Hypothalamus (tissue), 51 donors: ENCODE measurements at regions not wholly inside any gene's neighbourhood (a gene's known extent, or its start where the extent isn't known, plus 50 kb on each side); places are given as distances from the start of the nearest gene placed in this dataset.
"Not testable (repeated sequence)": the region's sequence is repeated elsewhere in the genome, so short reads cannot be mapped to it uniquely, and the experiment has no call there.

Source experiments
- DNase-seq, 51 donors: peaks; one replicate each; lab custom pipeline; 2025; lab: John Stamatoyannopoulos, UW

DNA sequence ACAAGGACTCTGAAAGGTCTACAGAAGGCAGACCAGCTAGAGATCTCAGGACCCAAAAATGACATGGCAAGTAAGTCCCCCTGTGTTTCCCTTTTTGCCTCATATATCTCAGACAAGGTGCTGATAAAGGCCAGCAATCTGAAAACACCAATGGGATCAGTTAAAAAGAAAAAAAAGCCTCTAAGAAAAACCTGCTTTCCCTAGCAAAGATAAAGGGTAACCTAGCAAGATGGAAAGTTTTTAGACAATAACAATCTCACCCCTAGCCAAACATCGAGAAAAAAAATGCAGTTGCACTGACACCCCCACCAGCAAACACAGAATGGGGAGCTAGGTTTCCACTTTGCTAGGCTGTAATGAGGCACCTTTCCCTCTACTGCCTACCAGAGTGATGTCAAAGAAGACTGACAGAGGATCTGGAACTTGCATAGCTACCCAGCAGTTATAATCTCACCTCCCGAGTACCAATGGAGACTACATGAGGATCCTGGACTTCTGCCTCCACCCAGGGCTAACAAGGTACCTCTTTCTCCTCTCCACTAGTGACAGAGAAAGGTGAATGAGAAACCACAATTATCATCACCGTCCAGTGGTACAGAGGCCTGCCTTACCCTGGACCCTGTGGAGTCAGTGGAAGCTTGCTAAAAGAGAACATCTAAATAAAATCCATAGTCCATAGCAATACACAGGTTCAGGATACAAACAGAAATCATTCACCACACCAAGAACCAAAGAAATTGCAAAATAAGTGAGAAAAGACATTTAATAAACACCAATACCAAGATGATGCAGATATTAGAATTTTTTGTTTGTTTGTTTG is 240.8 kb downstream of the ARHGAP12 start:
- DNase-seq, result no peak

DNA sequence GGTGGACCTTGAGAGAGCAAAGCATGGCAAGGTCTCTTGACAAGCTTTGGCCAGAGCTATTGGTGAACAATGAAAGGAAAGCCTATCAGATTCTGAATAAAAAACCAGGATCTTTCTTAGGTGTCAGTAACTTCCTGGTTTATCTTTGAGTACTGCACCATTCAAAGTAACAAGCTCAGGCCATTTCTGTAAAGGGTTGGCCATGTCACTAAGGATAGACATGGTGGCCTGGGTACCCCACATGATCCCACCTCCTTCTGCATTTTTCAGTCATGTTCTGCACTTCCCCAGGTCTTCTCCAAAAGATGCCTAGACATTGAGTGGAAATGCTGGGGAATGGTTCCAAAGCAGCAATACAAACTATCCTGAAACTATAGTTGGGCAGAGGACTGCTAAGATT is 242.0 kb downstream of the ARHGAP12 start:
- no peak for DNase-seq

DNA sequence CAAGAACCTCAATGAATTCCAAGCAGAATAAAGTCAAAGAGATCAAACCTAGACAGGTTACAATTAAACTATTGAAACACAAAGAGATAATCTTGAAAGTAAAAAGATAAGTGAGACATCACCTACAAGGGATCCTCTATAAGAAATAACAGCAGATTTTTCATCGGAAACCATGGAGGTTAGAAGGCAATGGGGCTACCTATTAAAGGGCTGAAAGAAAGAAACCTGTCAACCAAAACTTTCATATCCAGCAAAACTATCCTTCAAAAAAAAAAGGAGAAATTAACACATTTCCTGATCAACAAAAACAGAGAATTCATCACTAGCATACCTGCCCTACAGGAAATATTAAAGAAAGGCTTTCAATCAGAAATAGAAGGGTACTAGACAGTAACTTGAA is 244.9 kb downstream of the ARHGAP12 start:
- DNase-seq, result no peak

DNA sequence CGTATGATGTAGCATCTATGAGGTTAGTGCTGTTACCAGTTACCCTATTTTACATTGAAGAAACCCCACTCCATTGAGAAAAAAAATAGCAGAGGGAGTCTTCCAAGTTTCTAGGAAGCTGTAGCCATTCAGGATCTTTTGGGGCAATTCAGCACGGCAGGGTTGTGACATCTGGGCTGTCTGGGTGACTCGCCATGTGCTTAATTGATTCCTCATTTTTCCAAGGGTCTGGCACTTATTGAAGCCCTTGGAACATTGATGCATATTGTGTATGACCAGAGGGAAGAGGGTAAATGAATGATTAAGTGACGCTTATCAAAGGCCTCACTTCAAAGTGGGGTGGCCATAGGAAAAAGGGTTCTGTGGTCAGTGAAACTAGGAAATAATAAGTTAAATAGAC is 248.7 kb downstream of the ARHGAP12 start:
- no peak for DNase-seq

DNA sequence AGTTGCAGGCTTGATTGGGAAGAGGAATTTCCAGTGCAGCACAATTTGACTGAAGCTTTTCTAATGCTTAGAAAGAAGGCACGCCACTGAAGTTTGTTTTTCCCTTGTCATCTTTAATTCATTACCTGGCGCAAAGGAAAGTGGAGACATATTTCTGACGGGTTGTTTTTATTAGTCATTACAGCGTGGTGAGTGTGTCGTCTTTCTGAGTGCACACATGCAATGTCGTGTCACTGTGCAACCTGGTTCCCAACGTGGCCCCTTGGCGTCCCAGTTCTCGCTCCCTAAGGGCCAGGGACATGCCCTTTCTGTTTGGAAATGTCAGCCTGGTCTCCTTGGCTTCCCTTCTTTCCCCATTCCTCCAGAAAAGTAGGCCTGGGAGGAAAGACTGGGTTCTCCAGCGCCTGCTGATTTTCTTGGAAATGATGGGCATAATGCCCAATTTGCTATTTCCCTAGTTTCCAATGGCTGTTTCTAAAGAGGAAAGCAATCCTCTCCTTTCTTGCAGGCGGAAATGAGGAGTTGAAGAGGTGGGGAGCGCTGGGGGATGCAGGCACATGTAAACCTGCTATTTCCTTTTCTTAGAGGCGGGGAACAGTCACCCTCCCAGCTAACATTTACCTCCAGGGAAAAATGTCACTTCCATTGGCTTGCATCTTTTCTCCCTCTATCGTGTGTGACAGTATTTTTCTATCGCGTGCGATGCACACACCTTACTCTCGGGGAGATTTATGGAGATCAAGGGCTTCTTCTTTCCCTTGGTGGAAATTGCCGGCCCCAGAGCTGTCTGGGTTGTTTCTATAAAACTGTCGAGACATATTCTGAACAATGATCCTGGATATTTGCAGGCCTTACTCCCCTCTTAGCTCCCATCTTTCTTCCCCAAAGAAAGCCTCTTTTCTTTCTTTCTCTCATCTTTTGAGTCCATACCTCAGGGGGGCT is 249.8 kb downstream of the ARHGAP12 start:
- DNase-seq, result no peak

DNA sequence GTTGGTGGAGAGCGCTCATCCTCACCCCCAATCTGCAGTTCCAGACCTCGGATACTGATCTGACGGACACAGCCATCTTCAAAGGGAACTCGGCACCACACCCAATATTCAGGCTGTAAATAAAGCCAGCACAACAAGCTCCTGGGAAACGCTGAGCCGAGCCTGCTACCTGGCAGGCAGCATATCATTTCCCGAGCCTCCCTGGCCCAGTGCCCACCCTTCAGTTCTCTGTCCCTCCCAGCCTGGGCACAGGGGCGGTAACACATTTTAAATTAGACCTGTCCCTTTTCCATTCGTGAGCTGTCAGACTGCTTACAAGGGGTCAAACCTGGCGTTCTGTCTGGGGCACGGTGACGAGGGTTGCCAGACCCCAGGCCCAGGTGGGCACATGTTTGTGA is 250.5 kb downstream of the ARHGAP12 start:
- DNase-seq, result peak in 1 of 51 donors; percentile 17

DNA sequence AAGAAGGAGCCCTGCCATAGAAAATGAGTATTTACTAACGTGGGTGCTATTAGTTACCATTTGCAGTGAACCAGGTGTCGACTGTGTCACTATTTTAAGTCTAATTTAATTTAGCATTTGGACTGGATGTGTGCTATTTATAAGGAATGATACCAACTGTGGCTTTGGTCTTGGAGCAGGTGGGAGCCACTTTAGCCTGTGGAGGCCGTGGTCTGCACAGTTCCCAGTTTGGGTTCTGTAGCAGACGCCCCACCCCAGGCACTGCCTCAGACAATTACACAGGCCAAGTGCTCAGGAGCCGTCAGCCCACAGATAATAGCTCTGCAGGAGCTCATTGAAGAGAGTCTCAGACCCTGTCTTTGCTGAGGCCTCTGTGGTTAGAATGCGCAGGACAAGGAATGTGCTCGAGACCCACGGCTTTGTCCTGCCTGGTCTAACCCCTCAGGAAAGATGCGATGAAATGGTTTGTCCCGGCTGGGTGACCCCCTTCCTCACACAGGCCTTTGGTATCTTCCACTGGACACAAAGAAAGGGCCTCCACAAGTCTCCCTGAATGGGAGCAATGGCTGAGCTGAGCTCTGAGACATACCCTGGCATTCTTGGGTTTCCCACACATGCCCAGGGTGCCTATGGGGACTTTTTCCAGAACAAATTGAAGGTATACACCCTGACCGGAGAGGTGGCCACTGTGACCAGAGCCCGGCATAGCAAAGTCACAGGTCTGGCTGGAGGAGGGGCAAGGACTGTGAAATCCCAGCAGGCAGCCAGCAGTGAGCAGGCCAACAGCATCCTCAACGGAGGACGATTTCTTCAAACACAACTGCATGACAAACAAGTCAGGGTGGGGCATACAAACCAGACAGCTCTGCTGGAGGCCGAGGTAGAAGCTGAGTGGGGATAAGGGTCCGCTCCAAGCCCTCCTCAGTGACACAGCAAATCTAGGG is 251.2 kb downstream of the ARHGAP12 start:
- DNase-seq, result no peak

DNA sequence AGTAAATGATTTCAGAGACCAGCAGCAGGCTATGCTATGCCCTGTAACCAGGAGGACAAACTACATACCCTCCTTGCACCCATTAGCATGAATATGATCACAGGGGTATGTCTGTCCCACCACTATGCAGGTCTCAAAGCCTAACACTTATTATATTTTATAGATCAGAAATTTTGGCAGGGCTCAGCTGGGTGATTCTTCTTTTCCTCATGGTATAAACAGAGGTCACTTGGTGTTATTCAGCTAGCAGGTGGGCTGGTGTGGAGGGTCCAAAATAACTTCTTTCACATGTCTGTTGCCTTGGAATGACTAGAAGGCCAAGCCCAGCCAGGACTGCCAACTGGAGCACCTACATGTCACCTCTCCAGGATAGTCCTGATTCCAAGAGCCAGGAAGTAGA is 252.9 kb downstream of the ARHGAP12 start:
- DNase-seq, result no peak

DNA sequence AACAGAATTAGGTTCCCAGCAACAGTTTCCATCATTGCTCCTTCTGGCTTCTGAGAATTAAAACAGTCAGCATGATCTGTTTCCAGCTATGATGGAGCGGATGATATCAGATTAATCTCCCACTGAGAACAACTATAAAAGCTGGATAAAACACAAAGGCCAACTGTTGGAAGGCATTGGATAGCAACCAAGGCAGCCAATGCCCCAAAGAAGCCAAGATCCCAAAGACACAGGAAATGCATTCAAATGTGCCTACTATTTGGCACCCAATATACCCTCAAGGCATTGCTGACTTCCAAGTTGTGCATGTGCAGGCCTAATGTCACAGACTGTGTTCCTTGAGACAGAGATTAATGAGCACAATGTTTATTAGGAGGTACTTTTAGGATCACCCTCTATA is 259.3 kb downstream of the ARHGAP12 start:
- DNase-seq, result peak in 23 of 51 donors; percentile 10 to 81 (median 31)

DNA sequence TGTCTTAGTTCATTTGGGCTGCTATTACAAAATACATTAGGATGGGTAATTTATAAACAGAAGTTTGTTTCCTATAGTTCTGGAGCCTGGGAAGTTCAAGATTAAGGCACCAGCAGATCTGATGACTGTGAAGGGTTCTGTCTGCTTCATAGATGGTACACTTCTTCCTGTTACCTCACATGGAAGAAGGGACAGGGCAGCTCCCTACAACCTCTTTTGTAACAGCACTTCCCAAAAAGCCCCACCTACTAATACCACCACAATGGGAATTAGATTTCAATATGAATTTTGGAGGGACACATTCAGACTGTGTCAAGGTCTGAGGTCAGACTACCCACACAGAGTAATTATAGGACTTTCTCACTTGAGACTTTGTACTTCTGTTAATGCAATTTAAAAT is 260.3 kb downstream of the ARHGAP12 start:
- DNase-seq, result no peak

DNA sequence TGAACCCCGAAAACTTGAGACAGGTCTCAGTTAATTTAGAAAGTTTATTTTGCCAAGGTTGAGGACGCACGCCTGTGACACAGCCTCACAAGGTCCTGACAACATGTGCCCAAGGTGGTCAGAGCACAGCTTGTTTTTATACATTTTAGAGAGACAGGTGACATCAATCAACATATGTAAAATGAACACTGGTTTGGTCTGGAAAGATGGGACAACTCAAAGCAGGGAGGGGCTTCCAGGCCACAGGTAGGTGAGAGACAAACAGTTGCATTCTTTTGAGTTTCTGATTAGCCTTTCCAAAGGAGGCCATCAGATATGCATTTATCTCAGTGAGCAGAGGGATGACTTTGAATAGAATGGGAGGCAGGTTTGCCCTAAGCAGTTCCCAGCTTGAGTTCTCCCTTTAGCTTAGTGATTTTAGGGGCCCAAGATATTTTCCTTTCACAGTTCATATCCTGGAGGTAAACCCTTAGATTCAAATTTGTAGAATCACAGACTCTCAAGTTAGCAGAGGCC is 262.8 kb downstream of the ARHGAP12 start:
- DNase-seq, result not testable (repeated sequence)

DNA sequence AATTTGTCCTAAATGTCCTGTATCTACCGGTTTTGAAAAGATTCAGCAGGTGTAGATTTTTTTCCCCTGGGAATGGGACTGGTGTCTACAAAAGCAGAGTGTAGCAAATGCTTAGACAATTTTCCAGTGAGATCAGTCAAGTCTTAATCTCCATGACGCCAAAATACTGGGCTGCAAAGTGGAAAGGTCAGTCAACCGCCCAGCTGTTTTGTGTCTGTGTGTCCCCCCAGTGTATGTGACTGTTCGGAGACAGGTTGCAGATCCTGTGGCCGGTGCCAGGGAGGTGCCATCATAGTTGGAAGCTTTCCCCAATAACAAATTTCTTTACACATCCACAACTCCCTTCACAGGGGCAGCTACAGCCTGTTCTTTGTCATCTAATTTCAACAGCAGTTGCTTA is 263.8 kb downstream of the ARHGAP12 start:
- DNase-seq, result no peak

DNA sequence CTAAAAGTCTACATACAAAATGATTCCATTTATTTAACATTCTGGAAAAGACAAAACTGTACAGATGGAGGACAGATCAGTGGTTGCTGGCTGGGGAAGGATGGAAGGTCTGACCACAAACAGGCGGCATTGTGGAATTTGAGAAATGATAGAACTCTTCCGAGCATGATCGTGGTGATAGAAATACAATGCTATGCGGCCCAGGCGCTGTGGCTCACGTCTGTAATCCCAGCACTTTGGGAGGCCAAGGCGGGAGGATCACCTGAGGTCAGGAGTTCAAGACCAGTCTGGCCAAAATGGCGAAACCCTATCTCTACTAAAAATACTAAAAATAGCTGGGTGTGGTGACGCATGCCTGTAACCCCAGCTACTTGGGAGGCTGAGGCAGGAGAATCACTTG is 264.6 kb downstream of the ARHGAP12 start:
- not testable (repeated sequence) for DNase-seq

DNA sequence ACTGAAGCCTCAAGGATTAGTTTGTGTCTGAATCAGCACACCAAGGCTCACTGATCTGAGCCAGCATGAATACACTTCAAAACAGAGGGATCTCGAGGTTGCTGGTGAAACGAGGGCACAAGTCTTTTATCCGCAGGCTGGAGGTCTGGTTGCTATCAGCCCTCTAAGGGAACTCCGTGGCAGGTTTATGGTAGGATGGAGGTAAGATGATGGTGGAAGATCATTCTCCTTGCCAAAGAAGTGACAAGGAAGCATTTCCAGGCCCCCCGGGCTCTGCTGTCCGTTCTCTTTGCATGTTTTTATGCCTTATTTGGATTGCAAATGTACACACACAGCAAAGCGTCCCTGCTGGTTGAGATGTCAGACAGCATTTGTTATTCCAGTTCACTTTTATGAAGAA is 268.3 kb downstream of the ARHGAP12 start:
- no peak for DNase-seq

DNA sequence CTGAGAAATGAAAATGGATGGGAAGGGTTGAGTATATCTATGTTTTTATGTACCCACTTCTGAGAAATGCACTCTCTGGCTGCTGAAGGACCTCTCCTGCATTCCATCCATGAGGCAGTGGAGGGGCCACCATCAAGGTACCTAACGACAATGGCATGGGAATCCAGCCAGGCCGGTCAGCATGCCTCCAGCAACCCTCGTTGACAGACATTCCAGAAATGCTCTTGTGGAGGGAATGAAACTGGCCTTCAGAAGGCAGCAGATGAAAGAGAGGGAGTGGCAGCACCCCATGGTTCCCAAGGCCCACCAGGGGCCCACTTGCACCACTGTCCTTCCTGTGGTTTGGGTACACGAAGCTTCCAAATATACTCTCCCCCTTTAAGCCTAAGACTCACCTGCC is 269.0 kb downstream of the ARHGAP12 start:
- DNase-seq, result no peak

DNA sequence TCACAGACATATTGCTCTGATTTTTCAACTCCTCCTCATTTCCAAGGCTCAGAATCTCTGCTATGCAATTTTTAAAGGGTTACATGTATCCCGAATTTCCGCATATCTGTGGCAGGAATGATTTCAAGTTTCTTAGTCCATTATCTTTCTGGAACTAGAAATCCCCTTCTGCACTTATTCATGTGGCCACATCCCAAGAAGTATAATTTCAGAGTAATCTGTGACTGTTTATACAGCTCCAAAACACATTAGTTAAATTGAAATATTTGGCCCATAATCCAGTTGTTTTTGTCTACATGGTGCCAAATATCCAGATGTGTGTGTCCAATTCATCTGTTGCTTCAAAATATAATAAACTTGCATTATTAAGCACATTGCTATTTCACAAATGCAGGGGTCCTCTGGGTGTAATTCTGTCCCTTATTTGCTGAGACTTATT is 271.2 kb downstream of the ARHGAP12 start:
- no peak for DNase-seq

DNA sequence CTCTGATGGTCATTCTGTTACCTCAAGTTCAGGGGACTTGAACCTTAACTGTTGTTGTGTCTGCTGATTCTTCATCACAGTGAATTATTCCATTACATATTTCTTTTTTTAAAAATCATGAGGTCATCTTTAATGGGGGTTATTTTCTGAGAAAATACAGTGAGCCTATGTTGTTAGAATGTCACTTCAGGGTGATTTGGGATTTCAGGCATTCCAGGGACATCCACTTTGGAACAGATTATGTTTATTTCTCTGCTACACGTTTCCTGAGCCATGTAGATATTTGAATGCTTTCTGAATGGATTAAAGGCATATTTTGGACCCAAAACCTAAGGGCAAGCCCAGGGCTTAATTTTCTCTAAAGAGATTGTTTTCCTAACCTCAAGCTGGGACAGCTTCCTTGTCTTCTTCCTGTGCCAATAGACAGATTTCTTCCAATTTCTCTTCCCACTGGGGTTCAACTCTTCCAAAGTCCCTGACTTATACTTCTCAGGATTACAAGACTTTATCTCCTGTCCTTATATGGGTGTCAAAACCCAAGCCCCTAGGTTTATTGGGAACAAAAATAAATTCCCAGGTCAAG is 271.7 kb downstream of the ARHGAP12 start:
- no peak for DNase-seq

DNA sequence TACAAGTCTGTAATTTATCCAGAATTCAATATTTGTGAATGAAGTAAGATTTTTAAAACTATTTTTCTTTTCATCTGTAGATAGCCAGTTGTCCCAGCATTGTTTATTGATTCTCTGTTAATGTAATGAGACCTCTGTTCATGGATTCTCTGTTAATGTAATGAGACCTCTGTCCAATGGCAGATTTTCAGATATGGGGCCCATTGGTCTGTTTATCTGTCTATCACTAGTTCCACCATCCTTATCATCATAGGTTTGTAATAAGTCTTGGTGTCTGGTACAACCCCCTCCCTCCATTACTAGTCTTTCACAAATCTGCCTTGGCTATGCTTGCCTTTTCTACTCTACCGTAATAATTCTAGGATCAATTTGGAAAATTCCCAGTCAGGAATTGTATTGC is 276.6 kb downstream of the ARHGAP12 start:
- no peak for DNase-seq

DNA sequence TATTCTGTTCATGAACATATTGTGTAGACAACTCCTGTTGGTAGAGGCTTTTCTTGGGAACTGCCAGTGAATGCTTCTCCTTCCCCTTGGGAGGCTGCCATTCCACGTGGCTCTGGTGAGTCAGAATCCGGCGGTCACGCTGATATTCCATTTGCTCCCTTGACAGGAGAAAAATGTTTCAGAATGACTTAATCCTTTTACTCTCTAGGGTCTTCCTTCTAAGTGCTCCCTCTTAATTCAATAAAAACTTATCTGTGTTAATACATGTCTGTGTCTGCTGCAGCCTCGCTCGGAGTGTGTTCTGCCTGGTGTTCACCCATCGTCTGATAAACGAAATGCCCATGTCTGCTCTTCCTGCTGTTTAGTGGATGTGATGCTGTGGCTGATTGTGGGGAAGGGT is 278.6 kb downstream of the ARHGAP12 start:
- DNase-seq, result peak in 18 of 51 donors; percentile 0 to 43 (median 8)

DNA sequence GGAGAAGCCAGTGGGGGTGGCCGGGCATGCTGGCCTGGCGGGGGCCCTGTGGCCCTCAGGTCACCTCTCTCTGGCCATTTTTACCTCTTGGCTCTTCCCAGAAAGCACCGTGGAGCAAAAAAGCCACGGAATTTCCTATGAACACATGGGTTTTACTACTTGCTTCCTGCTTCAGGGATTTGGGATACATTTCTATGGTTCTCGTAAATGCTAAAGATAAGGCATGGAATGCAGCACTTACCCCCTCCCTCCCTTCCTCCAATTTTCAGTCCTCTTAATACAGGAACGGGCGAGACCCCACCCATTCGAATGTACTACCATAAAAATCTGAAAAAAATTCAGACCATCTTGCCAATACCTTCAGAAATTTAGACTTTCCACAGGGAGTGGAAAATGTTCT is 279.7 kb downstream of the ARHGAP12 start:
- no peak for DNase-seq
